VCaP (cell line): ENCODE measurements at regions not wholly inside any gene's neighbourhood (a gene's known extent, or its start where the extent isn't known, plus 50 kb on each side); places are given as distances from the start of the nearest gene placed in this dataset.

Source experiments
- H3K27ac ChIP-seq: fragments of 450-650 bp; 2 replicates; pipeline ENCODE4 v1.5.1; 2017
- CTCF ChIP-seq: fragments of 450-650 bp; conservative IDR thresholded peaks from 2 replicates; pipeline ENCODE4 v1.5.1; 2017; ENCODE audit warnings: mild to moderate bottlenecking, moderate library complexity

GRCh38 chr6:8361259-8361658 is 74.1 kb downstream of the SLC35B3 start:
- no peak for TF ChIP-seq CTCF
- H3K27ac ChIP-seq, result no peak overlapping the region

- no peak for TF ChIP-seq CTCF
- no peak overlapping the region for H3K27ac ChIP-seq
These were observed 82.4 kb downstream of the SLC35B3 start for GRCh38 chr6:8352966-8353340.

- TF ChIP-seq CTCF, result no peak
- no peak overlapping the region for H3K27ac ChIP-seq
These were observed 82.9 kb downstream of the SLC35B3 start for GRCh38 chr6:8352335-8352965.

GRCh38 chr6:8343600-8343999 is 91.7 kb downstream of the SLC35B3 start:
- no peak for TF ChIP-seq CTCF
- H3K27ac ChIP-seq, result no peak overlapping the region

- no peak for TF ChIP-seq CTCF
- no peak overlapping the region for H3K27ac ChIP-seq
These were observed 93.0 kb downstream of the SLC35B3 start for GRCh38 chr6:8342241-8342819.

- no peak for TF ChIP-seq CTCF
- H3K27ac ChIP-seq, result no peak overlapping the region
These were observed 98.2 kb downstream of the SLC35B3 start for GRCh38 chr6:8337147-8337546.

GRCh38 chr6:8336406-8337057 is 98.8 kb downstream of the SLC35B3 start:
- H3K27ac ChIP-seq, result no peak overlapping the region
- TF ChIP-seq CTCF, result no peak
